ENCODE measurements at regions not wholly inside any gene's neighbourhood (a gene's known extent, or its start where the extent isn't known, plus 50 kb on each side); places are given as distances from the start of the nearest gene placed in this dataset.

GRCh38 chr21:15140321-15141019 is 75.7 kb upstream of the NRIP1 start (continued):
- peak; percentile 73; the same call in 1 of the 2 replicates for TF ChIP-seq ZNF652 (CRISPR knock-in tag; IDR thresholded peaks at IDR 0.05; ENCODE audit: borderline replicate concordance, low read depth)
- no peak for TF ChIP-seq NFE2L2 (IDR thresholded peaks at IDR 0.05; ENCODE audit: low read length)
- no peak for TF ChIP-seq CENPBD1 (CRISPR knock-in tag; IDR thresholded peaks at IDR 0.05; ENCODE audit: borderline replicate concordance, low read depth)
- no peak for TF ChIP-seq PLSCR1 (CRISPR knock-in tag; IDR thresholded peaks at IDR 0.05; ENCODE audit: borderline replicate concordance)
- no peak for TF ChIP-seq ZNF616 (CRISPR knock-in tag; IDR thresholded peaks at IDR 0.05; ENCODE audit: low read depth)
- no peak for TF ChIP-seq RARG (CRISPR knock-in tag; IDR thresholded peaks at IDR 0.05; ENCODE audit: low read depth)
- TF ChIP-seq ZNF891 (CRISPR knock-in tag; IDR thresholded peaks at IDR 0.05): no peak; the same call in 1 of the 2 replicates
- peak; percentile 97 for TF ChIP-seq THRA (CRISPR knock-in tag; IDR thresholded peaks at IDR 0.05; ENCODE audit: borderline replicate concordance)
- peak; percentile 95 for TF ChIP-seq TBL1XR1 (IDR thresholded peaks at IDR 0.05; ENCODE audit: borderline replicate concordance, low read length, partially characterized antibody)
- peak; percentile 77; the same call in 1 of the 2 replicates for TF ChIP-seq TSC22D2 (CRISPR knock-in tag; IDR thresholded peaks at IDR 0.05; ENCODE audit: borderline replicate concordance)
- no peak for TF ChIP-seq ZFP36L1 (CRISPR knock-in tag; IDR thresholded peaks at IDR 0.05)
- no peak for TF ChIP-seq RBM22 (optimal IDR thresholded peaks at IDR 0.05; ENCODE audit: low read length)
- TF ChIP-seq NAIF1 (CRISPR knock-in tag; IDR thresholded peaks at IDR 0.05; ENCODE audit: borderline replicate concordance): peak; percentile 79; the same call in 1 of the 2 replicates
- no peak for TF ChIP-seq SP140L (CRISPR knock-in tag; IDR thresholded peaks at IDR 0.05; ENCODE audit: borderline replicate concordance)
- TF ChIP-seq GATAD2A (CRISPR knock-in tag; IDR thresholded peaks at IDR 0.05): peak; percentile 99
- no peak for TF ChIP-seq NFATC3 (CRISPR knock-in tag; IDR thresholded peaks at IDR 0.05)
- TF ChIP-seq ZNF143 (CRISPR knock-in tag; IDR thresholded peaks at IDR 0.05): 0 out of 2 replicates have a peak, but pooled peaks have one; percentile 43
- TF ChIP-seq HES4 (CRISPR knock-in tag; IDR thresholded peaks at IDR 0.05; ENCODE audit: borderline replicate concordance): no peak
- no peak for TF ChIP-seq CBX2 (IDR thresholded peaks at IDR 0.05; ENCODE audit: low read depth, low read length)
- no peak for TF ChIP-seq CBX2 (CRISPR knock-in tag; IDR thresholded peaks at IDR 0.05; ENCODE audit: low read depth)
- TF ChIP-seq ZKSCAN8 (CRISPR knock-in tag; IDR thresholded peaks at IDR 0.05; ENCODE audit: borderline replicate concordance): peak; percentile 94
- peak; percentile 29; the same call in 1 of the 2 replicates for TF ChIP-seq KLF11 (CRISPR knock-in tag; IDR thresholded peaks at IDR 0.05)
- peak; percentile 72; the same call in 1 of the 2 replicates for TF ChIP-seq ZSCAN21 (CRISPR knock-in tag; IDR thresholded peaks at IDR 0.05; ENCODE audit: borderline replicate concordance)
- TF ChIP-seq CAMTA2 (CRISPR knock-in tag; IDR thresholded peaks at IDR 0.05; ENCODE audit: borderline replicate concordance): no peak
- peak; percentile 97 for TF ChIP-seq ISL2 (CRISPR knock-in tag; IDR thresholded peaks at IDR 0.05)
- TF ChIP-seq SP4 (CRISPR knock-in tag; IDR thresholded peaks at IDR 0.05): no peak
- peak; percentile 79; the same call in 1 of the 2 replicates for TF ChIP-seq ELF4 (CRISPR knock-in tag; IDR thresholded peaks at IDR 0.05; ENCODE audit: borderline replicate concordance)
- no peak; the same call in 1 of the 2 replicates for TF ChIP-seq MXD1 (CRISPR knock-in tag; IDR thresholded peaks at IDR 0.05)
- peak; percentile 98 for TF ChIP-seq SOX5 (CRISPR knock-in tag; IDR thresholded peaks at IDR 0.05; ENCODE audit: borderline replicate concordance)
